ENCODE measurements at regions not wholly inside any gene's neighbourhood (a gene's known extent, or its start where the extent isn't known, plus 50 kb on each side); places are given as distances from the start of the nearest gene placed in this dataset.

GRCh38 chr21:29406385-29406784, 107.7 kb downstream of the BACH1 start (continued):
- TF ChIP-seq, protein P1, sequence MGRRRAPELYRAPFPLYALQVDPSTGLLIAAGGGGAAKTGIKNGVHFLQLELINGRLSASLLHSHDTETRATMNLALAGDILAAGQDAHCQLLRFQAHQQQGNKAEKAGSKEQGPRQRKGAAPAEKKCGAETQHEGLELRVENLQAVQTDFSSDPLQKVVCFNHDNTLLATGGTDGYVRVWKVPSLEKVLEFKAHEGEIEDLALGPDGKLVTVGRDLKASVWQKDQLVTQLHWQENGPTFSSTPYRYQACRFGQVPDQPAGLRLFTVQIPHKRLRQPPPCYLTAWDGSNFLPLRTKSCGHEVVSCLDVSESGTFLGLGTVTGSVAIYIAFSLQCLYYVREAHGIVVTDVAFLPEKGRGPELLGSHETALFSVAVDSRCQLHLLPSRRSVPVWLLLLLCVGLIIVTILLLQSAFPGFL (CRISPR knock-in tag; IDR thresholded peaks at IDR 0.05; ENCODE audit: borderline replicate concordance), result no peak
- TF ChIP-seq HMGA2 (CRISPR knock-in tag; IDR thresholded peaks at IDR 0.05) (no peak), NFATC4 (CRISPR knock-in tag; IDR thresholded peaks at IDR 0.05) (no peak)
- TF ChIP-seq, protein P2, sequence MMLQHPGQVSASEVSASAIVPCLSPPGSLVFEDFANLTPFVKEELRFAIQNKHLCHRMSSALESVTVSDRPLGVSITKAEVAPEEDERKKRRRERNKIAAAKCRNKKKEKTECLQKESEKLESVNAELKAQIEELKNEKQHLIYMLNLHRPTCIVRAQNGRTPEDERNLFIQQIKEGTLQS (CRISPR knock-in tag; conservative IDR thresholded peaks at IDR 0.05), result no peak

DNA sequence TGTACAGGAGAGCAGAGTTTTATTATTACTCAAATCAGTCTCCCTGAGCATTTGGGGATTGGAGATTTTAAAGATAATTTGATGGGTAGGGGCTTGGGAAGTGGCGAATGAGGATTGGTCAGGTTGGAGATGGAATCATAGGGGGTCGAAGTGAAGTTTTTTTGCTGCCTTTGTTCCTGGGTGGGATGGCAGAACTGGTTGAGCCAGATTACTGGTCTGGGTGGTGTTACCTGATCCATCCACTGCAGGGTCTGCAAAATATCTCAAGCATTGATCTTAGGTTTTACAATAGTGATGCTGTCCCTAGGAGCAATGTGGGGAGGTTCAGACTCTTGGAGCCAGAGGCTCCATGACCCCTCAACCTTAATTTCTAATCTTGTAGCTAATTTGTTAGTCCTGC, 108.8 kb downstream of the BACH1 start:
- H3K27ac Mint-ChIP-seq, result no peak overlapping the region
- H3K27me3 Mint-ChIP-seq (ENCODE audit: low read depth), result no peaks in the 10 kb centered on the region
- H3K36me3 Mint-ChIP-seq, result peaks cover 26% of the 10 kb centered on the region
- peak; percentile 24 for ATAC-seq
- H3K9me3 Mint-ChIP-seq, result peaks cover 34% of the 10 kb centered on the region
- no peak for DNase-seq (ENCODE audit: low spot score)
- H3K4me3 Mint-ChIP-seq, result no peak overlapping the region
- ChIA-PET CTCF (no interaction called here), POLR2A (no interaction called here)
- peaks cover 31% of the 10 kb centered on the region for H3K4me1 Mint-ChIP-seq
- TF ChIP-seq, protein P3, sequence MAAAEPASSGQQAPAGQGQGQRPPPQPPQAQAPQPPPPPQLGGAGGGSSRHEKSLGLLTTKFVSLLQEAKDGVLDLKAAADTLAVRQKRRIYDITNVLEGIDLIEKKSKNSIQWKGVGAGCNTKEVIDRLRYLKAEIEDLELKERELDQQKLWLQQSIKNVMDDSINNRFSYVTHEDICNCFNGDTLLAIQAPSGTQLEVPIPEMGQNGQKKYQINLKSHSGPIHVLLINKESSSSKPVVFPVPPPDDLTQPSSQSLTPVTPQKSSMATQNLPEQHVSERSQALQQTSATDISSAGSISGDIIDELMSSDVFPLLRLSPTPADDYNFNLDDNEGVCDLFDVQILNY (CRISPR knock-in tag; IDR thresholded peaks at IDR 0.05), result no peak
- TF ChIP-seq, protein P4, sequence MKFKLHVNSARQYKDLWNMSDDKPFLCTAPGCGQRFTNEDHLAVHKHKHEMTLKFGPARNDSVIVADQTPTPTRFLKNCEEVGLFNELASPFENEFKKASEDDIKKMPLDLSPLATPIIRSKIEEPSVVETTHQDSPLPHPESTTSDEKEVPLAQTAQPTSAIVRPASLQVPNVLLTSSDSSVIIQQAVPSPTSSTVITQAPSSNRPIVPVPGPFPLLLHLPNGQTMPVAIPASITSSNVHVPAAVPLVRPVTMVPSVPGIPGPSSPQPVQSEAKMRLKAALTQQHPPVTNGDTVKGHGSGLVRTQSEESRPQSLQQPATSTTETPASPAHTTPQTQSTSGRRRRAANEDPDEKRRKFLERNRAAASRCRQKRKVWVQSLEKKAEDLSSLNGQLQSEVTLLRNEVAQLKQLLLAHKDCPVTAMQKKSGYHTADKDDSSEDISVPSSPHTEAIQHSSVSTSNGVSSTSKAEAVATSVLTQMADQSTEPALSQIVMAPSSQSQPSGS (CRISPR knock-in tag; IDR thresholded peaks at IDR 0.05; ENCODE audit: borderline replicate concordance, low read depth), result no peak
- TF ChIP-seq FOXP1 (CRISPR knock-in tag; IDR thresholded peaks at IDR 0.05; ENCODE audit: borderline replicate concordance), result no peak
- TF ChIP-seq SMAD4 (CRISPR knock-in tag; IDR thresholded peaks at IDR 0.05), result no peak
- TF ChIP-seq ZNF416 (CRISPR knock-in tag; IDR thresholded peaks at IDR 0.05), result no peak

- 0 out of 2 replicates have a peak, but pooled peaks cover 8% of the 10 kb centered on the region for H3K9me3 Mint-ChIP-seq
- no peak overlapping the region for H3K27ac Mint-ChIP-seq
- H3K27me3 Mint-ChIP-seq (ENCODE audit: low read depth), result no peaks in the 10 kb centered on the region
- H3K4me1 Mint-ChIP-seq, result peaks cover 13% of the 10 kb centered on the region
- no peak for DNase-seq (ENCODE audit: low spot score)
- ChIA-PET POLR2A (interaction anchor here (0.7 kb wide), 1 partner anchor 25 kb away, joined by 6 read pairs; no protein-coding TSS in a partner anchor), CTCF (no interaction called here)
- H3K4me3 Mint-ChIP-seq, result no peak overlapping the region
- H3K36me3 Mint-ChIP-seq, result no peaks in the 10 kb centered on the region
- ATAC-seq, result no peak
- TF ChIP-seq NR2C2 (CRISPR knock-in tag; IDR thresholded peaks at IDR 0.05) (no peak), AR (CRISPR knock-in tag; IDR thresholded peaks at IDR 0.05) (no peak), TEAD1 (CRISPR knock-in tag; IDR thresholded peaks at IDR 0.05) (no peak), ZNF423 (CRISPR knock-in tag; IDR thresholded peaks at IDR 0.05) (no peak), GRHL2 (CRISPR knock-in tag; IDR thresholded peaks at IDR 0.05; ENCODE audit: insufficient replicate concordance, severe bottlenecking) (no peak), RORB (CRISPR knock-in tag; IDR thresholded peaks at IDR 0.05) (no peak), CDX4 (CRISPR knock-in tag; IDR thresholded peaks at IDR 0.05; ENCODE audit: borderline replicate concordance) (no peak)
- TF ChIP-seq, protein P5, sequence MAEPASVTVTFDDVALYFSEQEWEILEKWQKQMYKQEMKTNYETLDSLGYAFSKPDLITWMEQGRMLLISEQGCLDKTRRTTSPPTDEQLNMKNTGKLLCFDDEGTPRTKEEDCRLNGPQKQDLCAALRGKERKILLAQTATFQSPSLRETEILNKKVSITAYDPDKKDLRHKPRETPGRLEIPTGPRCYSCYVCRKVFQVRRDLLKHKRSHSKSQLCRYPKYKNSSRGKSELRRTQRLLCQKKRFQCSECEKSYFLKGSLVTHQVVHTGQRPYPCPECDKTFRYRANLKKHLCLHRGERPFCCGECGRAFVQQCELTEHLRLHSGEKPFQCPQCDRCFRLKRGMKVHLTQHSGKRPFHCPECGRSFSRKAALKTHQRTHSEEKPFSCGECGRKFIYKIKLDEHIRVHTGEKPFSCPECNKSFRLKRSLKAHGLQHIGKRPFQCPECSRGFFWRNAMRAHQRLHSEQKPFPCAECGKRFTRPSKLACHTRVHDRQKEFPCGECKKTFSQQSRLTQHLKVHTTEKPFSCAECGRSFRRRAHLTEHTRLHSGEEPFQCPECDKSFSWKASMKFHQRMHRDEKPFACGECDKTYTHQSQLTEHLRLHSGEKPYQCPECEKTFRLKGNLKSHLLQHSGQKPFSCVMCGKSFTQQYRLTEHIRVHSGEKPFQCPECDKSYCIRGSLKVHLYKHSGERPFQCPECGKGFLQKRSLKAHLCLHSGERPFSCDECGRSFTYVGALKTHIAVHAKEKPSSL (CRISPR knock-in tag; conservative IDR thresholded peaks at IDR 0.05), result no peak
- TF ChIP-seq, protein P6, sequence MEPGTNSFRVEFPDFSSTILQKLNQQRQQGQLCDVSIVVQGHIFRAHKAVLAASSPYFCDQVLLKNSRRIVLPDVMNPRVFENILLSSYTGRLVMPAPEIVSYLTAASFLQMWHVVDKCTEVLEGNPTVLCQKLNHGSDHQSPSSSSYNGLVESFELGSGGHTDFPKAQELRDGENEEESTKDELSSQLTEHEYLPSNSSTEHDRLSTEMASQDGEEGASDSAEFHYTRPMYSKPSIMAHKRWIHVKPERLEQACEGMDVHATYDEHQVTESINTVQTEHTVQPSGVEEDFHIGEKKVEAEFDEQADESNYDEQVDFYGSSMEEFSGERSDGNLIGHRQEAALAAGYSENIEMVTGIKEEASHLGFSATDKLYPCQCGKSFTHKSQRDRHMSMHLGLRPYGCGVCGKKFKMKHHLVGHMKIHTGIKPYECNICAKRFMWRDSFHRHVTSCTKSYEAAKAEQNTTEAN (CRISPR knock-in tag; IDR thresholded peaks at IDR 0.05), result no peak
These were observed 115.0 kb downstream of the BACH1 start for GRCh38 chr21:29413683-29414082.

Measured in WTC11 (cell line).